Stimulated activated naive CD8-positive, alpha-beta T cell treated with anti-CD3 and anti-CD28 coated beads, Interleukin-15, amount 100 ng/mL, for 72 hours (primary cell): ENCODE measurements at regions not wholly inside any gene's neighbourhood (a gene's known extent, or its start where the extent isn't known, plus 50 kb on each side); places are given as distances from the start of the nearest gene placed in this dataset.

Experiments used
- ATAC-seq: fragments of 150-1000 bp; cut with Tn5 transposase; 2 replicates; pipeline ENCODE4 v1.10.0; 2021; ENCODE audit warnings: mild to moderate bottlenecking, moderate library complexity
- DNase-seq, 2 donors: peaks; one replicate each; pipeline ENCODE4 v3.0.0; 2021 to 2022
- H3K27ac Mint-ChIP-seq, 2 donors: one replicate each; pipeline ENCODE4 v1.8.0; 2022; ENCODE audit warnings: mild to moderate bottlenecking in 2 of 2, mixed read lengths in 2 of 2, moderate library complexity in 2 of 2
- H3K27me3 Mint-ChIP-seq: one replicate; pipeline ENCODE4 v1.8.0; 2022; ENCODE audit warnings: mixed read lengths
- H3K4me1 Mint-ChIP-seq: one replicate; pipeline ENCODE4 v1.8.0; 2022; ENCODE audit warnings: mild to moderate bottlenecking, mixed read lengths
- H3K4me3 Mint-ChIP-seq, 2 donors: one replicate each; pipeline ENCODE4 v1.8.0; 2022; ENCODE audit warnings: mild to moderate bottlenecking in 2 of 2, mixed read lengths in 2 of 2, moderate library complexity in 1 of 2
- H3K9me3 Mint-ChIP-seq, 2 donors: one replicate each; pipeline ENCODE4 v1.8.0; 2022; ENCODE audit warnings: mixed read lengths in 2 of 2

GRCh38 chr1:198906739-198907422 lies 268.0 kb downstream of the PTPRC start:
- Mint-ChIP-seq H3K27me3 (no peaks in the 10 kb centered on the region), H3K27ac (peak overlapping the region; percentile 85 to 97), H3K4me1 (peaks cover 39% of the 10 kb centered on the region), H3K4me3 (peak overlapping the region; percentile 74 to 76), H3K9me3 (peaks cover 5 to 6% of the 10 kb centered on the region in 2 donors)
- DNase-seq: no peak
- peak; percentile 86 for ATAC-seq

- DNase-seq: no peak
- Mint-ChIP-seq H3K27ac (peak overlapping the region; percentile 8 to 97), H3K4me1 (peaks cover 39% of the 10 kb centered on the region), H3K9me3 (peaks cover 5 to 6% of the 10 kb centered on the region in 2 donors), H3K27me3 (no peaks in the 10 kb centered on the region), H3K4me3 (peak overlapping the region; percentile 74 to 76)
- ATAC-seq: peak; percentile 82
Measured at GRCh38 chr1:198907423-198907746, 268.5 kb downstream of the PTPRC start.

GRCh38 chr1:198908995-198909394 lies 270.2 kb downstream of the PTPRC start:
- Mint-ChIP-seq H3K9me3 (peaks cover 5 to 6% of the 10 kb centered on the region in 2 donors), H3K27me3 (no peaks in the 10 kb centered on the region), H3K4me1 (peaks cover 25% of the 10 kb centered on the region), H3K27ac (no peak overlapping the region), H3K4me3 (no peak overlapping the region)
- no peak for ATAC-seq
- DNase-seq: no peak

GRCh38 chr1:198909973-198910372 lies 271.1 kb downstream of the PTPRC start:
- peaks cover 5 to 6% of the 10 kb centered on the region in 2 donors for H3K9me3 Mint-ChIP-seq
- peaks cover 22% of the 10 kb centered on the region for H3K4me1 Mint-ChIP-seq
- H3K27ac Mint-ChIP-seq: no peak overlapping the region
- H3K4me3 Mint-ChIP-seq: no peak overlapping the region
- DNase-seq: no peak
- ATAC-seq: no peak
- no peaks in the 10 kb centered on the region for H3K27me3 Mint-ChIP-seq

GRCh38 chr1:198910816-198911215 lies 272.0 kb downstream of the PTPRC start:
- peaks cover 5 to 9% of the 10 kb centered on the region in 2 donors for H3K9me3 Mint-ChIP-seq
- H3K27me3 Mint-ChIP-seq: no peaks in the 10 kb centered on the region
- DNase-seq: no peak
- no peak overlapping the region for H3K4me3 Mint-ChIP-seq
- no peak overlapping the region for H3K27ac Mint-ChIP-seq
- no peak for ATAC-seq
- H3K4me1 Mint-ChIP-seq: peaks cover 26% of the 10 kb centered on the region

- H3K4me3 Mint-ChIP-seq: no peak overlapping the region
- peaks cover 5 to 10% of the 10 kb centered on the region in 2 donors for H3K9me3 Mint-ChIP-seq
- no peak for ATAC-seq
- H3K27me3 Mint-ChIP-seq: no peaks in the 10 kb centered on the region
- H3K27ac Mint-ChIP-seq: no peak overlapping the region
- H3K4me1 Mint-ChIP-seq: peaks cover 30% of the 10 kb centered on the region
- DNase-seq: no peak
Measured at GRCh38 chr1:198912046-198912445, 273.2 kb downstream of the PTPRC start.

GRCh38 chr1:198913667-198914066 lies 274.8 kb downstream of the PTPRC start:
- H3K4me3 Mint-ChIP-seq: no peak overlapping the region
- H3K27ac Mint-ChIP-seq: peak overlapping the region in 1 of 2 donors; percentile 54
- DNase-seq: no peak
- H3K27me3 Mint-ChIP-seq: no peaks in the 10 kb centered on the region
- H3K4me1 Mint-ChIP-seq: peaks cover 39% of the 10 kb centered on the region
- H3K9me3 Mint-ChIP-seq: peaks cover 5 to 10% of the 10 kb centered on the region in 2 donors
- ATAC-seq: no peak

- peaks cover 49% of the 10 kb centered on the region for H3K4me1 Mint-ChIP-seq
- DNase-seq (no peak), ATAC-seq (no peak)
- no peaks in the 10 kb centered on the region for H3K27me3 Mint-ChIP-seq
- H3K27ac Mint-ChIP-seq: no peak overlapping the region
- no peak overlapping the region for H3K4me3 Mint-ChIP-seq
- peaks cover 5 to 10% of the 10 kb centered on the region in 2 donors for H3K9me3 Mint-ChIP-seq
Measured at GRCh38 chr1:198915327-198916231, 276.7 kb downstream of the PTPRC start.

- Mint-ChIP-seq H3K27ac (no peak overlapping the region), H3K4me1 (peaks cover 58% of the 10 kb centered on the region), H3K9me3 (peaks cover 0 to 4% of the 10 kb centered on the region in 2 donors)
Measured at GRCh38 chr1:198917226-198917625, 278.4 kb downstream of the PTPRC start.

GRCh38 chr1:198918920-198919319 lies 280.1 kb downstream of the PTPRC start:
- ATAC-seq: no peak
- DNase-seq: no peak
- H3K9me3 Mint-ChIP-seq: peaks cover 0 to 4% of the 10 kb centered on the region in 2 donors
- H3K4me3 Mint-ChIP-seq: peak overlapping the region; percentile 37 to 83
- H3K27ac Mint-ChIP-seq: peak overlapping the region; percentile 71 to 84
- H3K4me1 Mint-ChIP-seq: peaks cover 72% of the 10 kb centered on the region
- no peaks in the 10 kb centered on the region for H3K27me3 Mint-ChIP-seq

More at GRCh38 chr1:198917226-198917625, 278.4 kb downstream of the PTPRC start:
- no peak for ATAC-seq
- no peak for DNase-seq
- no peak overlapping the region for H3K4me3 Mint-ChIP-seq
- H3K27me3 Mint-ChIP-seq: no peaks in the 10 kb centered on the region

GRCh38 chr1:198919667-198920398 lies 281.0 kb downstream of the PTPRC start:
- Mint-ChIP-seq H3K4me3 (peak overlapping the region; percentile 57 to 83), H3K9me3 (peaks cover 0 to 4% of the 10 kb centered on the region in 2 donors), H3K4me1 (peaks cover 79% of the 10 kb centered on the region), H3K27me3 (no peaks in the 10 kb centered on the region), H3K27ac (peak overlapping the region; percentile 65 to 98)
- DNase-seq (peak in 1 of 2 donors; percentile 27), ATAC-seq (peak; percentile 91)

GRCh38 chr1:198922638-198923430 lies 284.0 kb downstream of the PTPRC start:
- H3K4me1 Mint-ChIP-seq: peaks cover 69% of the 10 kb centered on the region
- DNase-seq: no peak

GRCh38 chr1:198923993-198924392 lies 285.2 kb downstream of the PTPRC start:
- DNase-seq (no peak), ATAC-seq (peak; percentile 25)
- no peaks in the 10 kb centered on the region for H3K9me3 Mint-ChIP-seq
- H3K27ac Mint-ChIP-seq: peak overlapping the region in 1 of 2 donors; percentile 7
- H3K27me3 Mint-ChIP-seq: no peaks in the 10 kb centered on the region
- H3K4me1 Mint-ChIP-seq: peaks cover 61% of the 10 kb centered on the region
- peak overlapping the region in 1 of 2 donors; percentile 39 for H3K4me3 Mint-ChIP-seq

More at GRCh38 chr1:198922638-198923430, 284.0 kb downstream of the PTPRC start:
- H3K4me3 Mint-ChIP-seq: peak overlapping the region; percentile 58 to 74
- no peaks in the 10 kb centered on the region for H3K27me3 Mint-ChIP-seq
- peak; percentile 67 for ATAC-seq
- no peaks in the 10 kb centered on the region for H3K9me3 Mint-ChIP-seq
- H3K27ac Mint-ChIP-seq: peak overlapping the region; percentile 74 to 94

GRCh38 chr1:198925567-198925966 lies 286.7 kb downstream of the PTPRC start:
- peaks cover 60% of the 10 kb centered on the region for H3K4me1 Mint-ChIP-seq
- H3K9me3 Mint-ChIP-seq: no peaks in the 10 kb centered on the region
- ATAC-seq: peak; percentile 49
- H3K27ac Mint-ChIP-seq: peak overlapping the region in 1 of 2 donors; percentile 25
- H3K27me3 Mint-ChIP-seq: no peaks in the 10 kb centered on the region
- H3K4me3 Mint-ChIP-seq: peak overlapping the region; percentile 24 to 47
- DNase-seq: no peak

- no peaks in the 10 kb centered on the region for H3K27me3 Mint-ChIP-seq
- H3K4me1 Mint-ChIP-seq: peaks cover 51% of the 10 kb centered on the region
- ATAC-seq (peak; percentile 48), DNase-seq (no peak)
- peak overlapping the region in 1 of 2 donors; percentile 35 for H3K4me3 Mint-ChIP-seq
- no peak overlapping the region for H3K27ac Mint-ChIP-seq
- H3K9me3 Mint-ChIP-seq: no peaks in the 10 kb centered on the region
Measured at GRCh38 chr1:198927129-198927528, 288.3 kb downstream of the PTPRC start.
